Rectal smooth muscle tissue (tissue), 1 donor: ENCODE measurements at regions not wholly inside any gene's neighbourhood (a gene's known extent, or its start where the extent isn't known, plus 50 kb on each side); places are given as distances from the start of the nearest gene placed in this dataset.

Experiments used
- H3K27ac ChIP-seq: one replicate; pipeline ENCODE4 v1.7.0; 2013; ENCODE audit warnings: low read depth, low read length, inconsistent platforms
- H3K27me3 ChIP-seq: one replicate; pipeline ENCODE4 v1.7.0; 2013; ENCODE audit warnings: low read length; ENCODE audit not compliant: control insufficient read depth, insufficient read depth
- H3K36me3 ChIP-seq: one replicate; pipeline ENCODE4 v1.7.0; 2013; ENCODE audit warnings: low read length; ENCODE audit not compliant: control insufficient read depth, insufficient read depth
- H3K4me1 ChIP-seq: one replicate; pipeline ENCODE4 v1.7.0; 2013; ENCODE audit warnings: low read length; ENCODE audit not compliant: control insufficient read depth, insufficient read depth
- H3K4me3 ChIP-seq: one replicate; pipeline ENCODE4 v1.7.0; 2013; ENCODE audit warnings: low read length
- H3K9ac ChIP-seq: one replicate; pipeline ENCODE4 v1.7.0; 2013; ENCODE audit warnings: low read length

DNA sequence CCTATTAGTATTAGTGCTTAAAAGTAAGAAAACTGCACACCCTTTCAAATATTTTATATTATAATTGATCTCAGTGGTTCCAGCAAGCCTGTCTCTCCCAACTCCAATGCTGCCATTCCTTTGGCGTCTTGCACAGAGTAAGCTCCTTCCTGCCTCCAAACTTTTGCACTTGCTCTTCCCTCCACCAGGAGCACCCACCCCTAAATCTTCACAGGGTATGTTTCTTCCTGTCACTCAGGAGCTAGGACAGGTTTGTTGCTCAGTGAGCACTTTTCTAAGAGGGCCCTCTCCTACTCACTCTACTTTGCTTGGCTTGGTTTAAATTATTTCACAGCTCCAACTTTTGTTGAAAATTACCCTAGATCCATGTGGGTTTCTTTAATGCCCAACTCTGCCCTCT, 189.1 kb upstream of the ADRA1B start:
- Histone ChIP-seq H3K4me1 (no peaks in the 10 kb centered on the region), H3K36me3 (no peaks in the 10 kb centered on the region), H3K4me3 (no peak overlapping the region), H3K27ac (no peak overlapping the region), H3K9ac (no peak overlapping the region), H3K27me3 (no peaks in the 10 kb centered on the region)

DNA sequence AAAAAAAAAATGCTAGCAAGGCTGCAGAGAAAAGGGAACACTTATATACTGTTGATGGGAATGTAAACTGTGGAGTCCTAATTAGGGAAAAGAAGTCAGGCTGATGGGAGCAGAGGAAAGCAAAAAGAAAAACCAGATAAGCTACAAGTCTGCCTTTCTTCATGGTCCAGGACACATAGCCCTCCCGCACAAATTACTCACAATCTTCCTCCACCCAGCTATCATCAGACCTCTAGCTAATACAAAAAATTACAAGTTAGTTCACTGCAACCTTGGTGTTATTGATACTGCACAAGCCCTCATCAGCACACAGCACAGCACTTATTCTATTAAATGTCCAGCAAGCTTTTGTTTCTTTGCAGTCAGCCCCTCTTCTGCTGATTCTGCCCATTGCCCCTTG, 186.0 kb upstream of the ADRA1B start:
- H3K36me3 ChIP-seq = no peaks in the 10 kb centered on the region
- no peak overlapping the region for H3K9ac ChIP-seq
- no peak overlapping the region for H3K27ac ChIP-seq
- H3K27me3 ChIP-seq = no peaks in the 10 kb centered on the region
- H3K4me3 ChIP-seq = no peak overlapping the region
- no peaks in the 10 kb centered on the region for H3K4me1 ChIP-seq

DNA sequence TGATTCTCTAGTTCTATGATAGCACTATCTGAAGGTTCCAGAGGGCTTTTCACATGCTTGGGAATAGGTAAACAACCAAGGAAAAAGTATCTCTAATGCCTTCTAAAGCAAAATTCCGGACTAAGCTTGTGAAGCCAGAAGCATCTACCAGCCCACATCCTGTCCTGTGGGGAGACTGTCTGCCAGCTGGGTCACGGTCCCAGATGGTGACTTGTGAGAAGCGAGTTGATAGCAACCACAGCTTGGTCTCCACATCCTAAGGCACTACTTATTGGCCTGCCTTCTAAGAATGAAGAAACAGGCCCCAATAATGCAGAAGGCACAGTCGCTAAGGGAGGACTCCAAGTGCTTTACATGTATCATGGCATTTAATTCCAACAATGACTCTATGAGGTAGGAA, 184.1 kb upstream of the ADRA1B start:
- Histone ChIP-seq H3K27me3 (no peaks in the 10 kb centered on the region), H3K4me3 (no peak overlapping the region), H3K4me1 (no peaks in the 10 kb centered on the region), H3K9ac (no peak overlapping the region), H3K27ac (no peak overlapping the region), H3K36me3 (no peaks in the 10 kb centered on the region)

DNA sequence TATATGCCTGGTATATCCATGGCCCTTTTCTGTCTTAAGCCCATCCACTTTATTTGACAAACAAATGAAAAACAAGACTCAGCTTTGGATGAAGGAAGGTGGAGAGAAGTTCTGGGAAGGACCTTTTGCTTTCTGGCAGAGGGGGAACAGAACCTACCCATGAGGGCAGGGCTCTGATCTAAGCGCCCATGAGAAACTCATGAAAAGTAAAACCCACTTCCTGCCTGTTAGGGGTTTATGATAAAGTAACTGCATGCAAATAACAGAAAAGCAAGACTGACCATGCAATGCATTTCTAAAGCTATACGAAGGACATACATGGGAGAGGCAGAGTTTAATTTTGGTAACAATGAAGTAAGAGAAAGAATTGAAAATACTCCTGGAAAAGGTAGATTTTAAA, 181.9 kb upstream of the ADRA1B start:
- no peaks in the 10 kb centered on the region for H3K4me1 ChIP-seq
- no peak overlapping the region for H3K9ac ChIP-seq
- no peak overlapping the region for H3K27ac ChIP-seq
- H3K27me3 ChIP-seq = no peaks in the 10 kb centered on the region
- H3K4me3 ChIP-seq = no peak overlapping the region
- no peaks in the 10 kb centered on the region for H3K36me3 ChIP-seq

DNA sequence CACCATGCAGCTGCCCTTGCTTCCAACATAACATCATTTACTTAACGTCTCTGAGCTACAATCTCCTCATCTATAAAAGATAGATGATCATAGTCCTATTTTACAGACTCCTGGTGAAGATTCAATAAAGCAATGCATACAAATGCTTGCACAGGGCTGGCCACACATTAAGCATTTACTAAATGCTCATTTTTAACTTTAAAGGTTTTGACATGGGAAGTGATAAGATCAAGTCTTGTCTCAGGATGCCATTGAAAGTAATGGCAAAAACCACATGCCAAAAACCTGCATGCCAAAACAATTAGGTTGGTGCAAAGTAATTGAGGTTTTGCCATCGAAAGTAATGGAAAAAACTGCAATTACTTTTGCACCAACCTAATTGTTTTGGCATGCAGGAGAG, 181.2 kb upstream of the ADRA1B start:
- H3K36me3 ChIP-seq = no peaks in the 10 kb centered on the region
- H3K9ac ChIP-seq = no peak overlapping the region
- no peak overlapping the region for H3K27ac ChIP-seq
- no peaks in the 10 kb centered on the region for H3K4me1 ChIP-seq
- H3K27me3 ChIP-seq = no peaks in the 10 kb centered on the region
- H3K4me3 ChIP-seq = no peak overlapping the region

DNA sequence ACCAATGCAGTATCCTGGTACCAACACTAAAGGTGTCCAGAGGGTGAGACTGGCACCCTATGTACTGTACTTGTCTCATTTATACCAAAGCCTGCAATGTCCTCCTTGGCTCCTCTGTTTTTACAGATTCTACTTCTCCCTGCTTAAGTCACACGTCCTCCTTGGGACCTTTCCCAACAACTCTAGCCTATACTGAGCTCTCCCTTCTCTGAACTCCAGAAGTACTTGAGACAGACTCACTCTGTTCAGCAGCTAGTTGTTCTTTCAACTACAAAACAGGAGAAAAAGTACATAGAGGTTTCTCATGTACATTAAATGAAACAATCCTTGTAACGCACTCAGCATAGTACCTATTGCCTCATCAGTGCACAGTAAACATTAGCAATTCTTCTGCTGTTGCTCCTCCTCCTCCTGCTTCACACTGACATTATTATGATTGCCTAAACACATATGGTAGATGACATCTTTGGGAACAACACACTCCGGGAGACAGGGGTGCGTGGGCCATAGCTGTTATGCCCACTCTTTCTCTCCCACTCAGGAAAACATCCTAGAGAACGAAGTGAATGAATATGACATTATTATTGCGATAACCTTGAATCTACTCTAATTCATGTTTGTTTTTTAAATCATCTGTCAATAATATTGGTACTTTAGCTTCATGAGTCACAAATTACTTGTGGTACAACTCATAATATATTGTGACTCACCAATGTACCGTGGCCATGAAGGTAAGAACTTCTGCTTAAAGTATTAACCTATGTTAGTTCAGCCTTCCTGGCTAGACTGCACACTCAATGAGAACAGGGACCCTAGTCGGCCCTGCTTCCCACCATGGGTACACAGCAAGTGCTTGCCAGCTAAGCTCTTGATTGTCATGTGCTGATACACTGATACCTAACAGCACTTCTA, 180.3 kb upstream of the ADRA1B start:
- no peaks in the 10 kb centered on the region for H3K27me3 ChIP-seq
- no peaks in the 10 kb centered on the region for H3K4me1 ChIP-seq
- H3K9ac ChIP-seq = no peak overlapping the region

DNA sequence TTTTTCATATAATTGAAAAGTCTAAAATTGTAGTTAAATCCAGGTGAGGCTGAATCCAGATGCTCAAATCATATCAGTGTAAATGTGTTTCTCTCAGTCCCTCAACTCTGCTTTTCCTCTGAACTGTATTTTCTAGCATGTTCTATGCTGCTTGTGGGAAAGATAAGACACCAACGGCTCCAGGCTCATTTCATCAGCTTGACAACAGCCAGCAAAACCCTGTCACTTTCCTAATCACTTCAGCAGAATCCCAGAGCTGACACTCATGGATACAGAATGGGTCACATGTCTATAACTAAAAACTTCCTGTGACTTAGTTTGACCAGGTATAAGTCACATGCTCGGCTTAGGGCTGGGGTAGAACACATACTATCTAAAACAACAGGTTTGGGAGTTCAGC, 179.4 kb upstream of the ADRA1B start:
- Histone ChIP-seq H3K4me1 (no peaks in the 10 kb centered on the region), H3K4me3 (no peak overlapping the region), H3K27me3 (no peaks in the 10 kb centered on the region), H3K27ac (no peak overlapping the region), H3K9ac (no peak overlapping the region), H3K36me3 (no peaks in the 10 kb centered on the region)

More for the DNA sequence above, 180.3 kb upstream of the ADRA1B start:
- Histone ChIP-seq H3K4me3 (no peak overlapping the region), H3K36me3 (no peaks in the 10 kb centered on the region), H3K27ac (no peak overlapping the region)

DNA sequence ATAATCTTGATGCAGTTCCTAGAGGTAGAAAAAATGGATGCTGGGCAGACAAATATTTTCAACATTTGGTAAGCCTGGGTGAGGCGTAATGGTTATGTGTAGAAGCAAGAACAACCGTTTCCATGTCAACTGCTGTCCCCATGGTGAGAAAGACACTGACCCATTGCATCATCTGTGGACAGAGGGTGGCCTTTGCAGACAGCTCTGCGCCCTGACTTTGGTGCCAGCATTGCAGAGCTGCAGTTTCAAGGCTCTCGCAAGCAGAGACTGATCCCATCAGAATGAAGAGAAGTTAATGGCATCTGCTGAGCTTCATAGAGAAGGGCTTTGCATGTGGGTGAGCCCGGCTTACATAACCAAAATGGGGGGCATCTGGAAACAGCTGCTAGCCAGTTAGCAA, 179.0 kb upstream of the ADRA1B start:
- Histone ChIP-seq H3K36me3 (no peaks in the 10 kb centered on the region), H3K9ac (no peak overlapping the region), H3K27ac (no peak overlapping the region)

DNA sequence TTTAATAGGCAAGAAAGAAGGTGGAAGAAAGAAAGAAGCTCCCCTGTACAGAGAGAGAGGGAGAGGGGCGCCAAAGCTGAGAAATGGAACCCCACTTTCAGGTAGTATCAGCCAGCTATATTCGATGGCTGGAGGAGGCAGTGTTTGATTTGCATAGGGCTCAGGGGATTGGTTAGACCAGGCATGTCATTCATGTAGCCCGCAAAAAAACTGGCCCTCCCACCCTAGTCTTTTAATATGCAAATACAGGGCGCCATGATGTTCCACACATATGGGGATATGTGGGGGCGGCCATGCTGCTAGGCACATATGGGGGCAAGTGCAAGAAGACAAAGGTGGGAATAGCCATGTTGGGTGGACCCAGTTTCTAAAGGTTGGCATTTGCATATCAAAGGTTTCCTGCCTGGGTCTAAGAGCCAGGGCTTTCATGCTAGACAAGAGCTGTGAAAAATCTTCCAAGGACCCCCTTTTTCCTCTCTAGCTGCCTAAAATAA, 174.4 kb upstream of the ADRA1B start:
- Histone ChIP-seq H3K27me3 (no peaks in the 10 kb centered on the region), H3K9ac (no peak overlapping the region), H3K4me1 (no peaks in the 10 kb centered on the region), H3K4me3 (no peak overlapping the region), H3K36me3 (no peaks in the 10 kb centered on the region), H3K27ac (no peak overlapping the region)

More for the DNA sequence above, 179.0 kb upstream of the ADRA1B start:
- Histone ChIP-seq H3K27me3 (no peaks in the 10 kb centered on the region), H3K4me3 (no peak overlapping the region), H3K4me1 (no peaks in the 10 kb centered on the region)

DNA sequence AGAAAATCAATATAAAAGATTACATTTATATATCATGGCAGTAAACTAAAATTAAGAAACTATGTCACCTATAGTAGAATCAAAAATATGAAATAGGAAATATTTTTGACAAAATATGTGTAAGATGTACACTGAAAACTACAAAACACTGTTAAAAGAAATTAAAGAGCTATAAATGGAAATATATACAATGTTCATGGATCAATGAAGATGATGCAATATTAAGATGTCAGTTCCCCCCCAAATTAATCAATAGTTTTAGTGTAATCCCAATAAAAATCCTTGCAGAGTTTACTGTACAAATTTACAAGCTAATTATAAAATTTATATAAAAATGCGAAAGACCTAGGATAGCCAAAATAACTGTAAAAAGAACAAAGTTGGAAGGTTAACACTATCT, 173.0 kb upstream of the ADRA1B start:
- Histone ChIP-seq H3K36me3 (no peaks in the 10 kb centered on the region), H3K27ac (no peak overlapping the region), H3K27me3 (no peaks in the 10 kb centered on the region), H3K4me3 (no peak overlapping the region), H3K9ac (no peak overlapping the region), H3K4me1 (no peaks in the 10 kb centered on the region)

DNA sequence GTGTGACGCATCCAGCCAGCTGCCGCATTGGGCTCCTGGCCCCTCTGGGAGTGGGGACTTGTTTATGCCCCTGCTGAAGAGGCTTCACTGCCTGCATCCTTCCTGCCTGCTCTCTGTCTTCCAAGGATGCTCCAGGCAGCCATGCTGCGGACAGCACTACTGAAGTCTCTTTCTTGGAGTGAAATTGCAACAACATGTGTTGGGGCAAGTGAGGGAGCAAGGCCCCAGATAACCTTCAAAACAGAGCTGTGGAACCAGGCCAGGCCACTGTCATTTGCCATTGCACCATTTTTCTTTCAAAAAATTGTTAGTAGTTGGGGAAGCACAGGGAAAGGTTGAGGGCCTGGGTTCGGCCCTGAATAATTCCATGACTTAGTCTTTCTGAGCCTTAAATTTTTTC, 169.6 kb upstream of the ADRA1B start:
- H3K4me1 ChIP-seq = no peaks in the 10 kb centered on the region
- no peak overlapping the region for H3K27ac ChIP-seq
- no peaks in the 10 kb centered on the region for H3K27me3 ChIP-seq
- H3K4me3 ChIP-seq = no peak overlapping the region
- H3K9ac ChIP-seq = no peak overlapping the region
- no peaks in the 10 kb centered on the region for H3K36me3 ChIP-seq

DNA sequence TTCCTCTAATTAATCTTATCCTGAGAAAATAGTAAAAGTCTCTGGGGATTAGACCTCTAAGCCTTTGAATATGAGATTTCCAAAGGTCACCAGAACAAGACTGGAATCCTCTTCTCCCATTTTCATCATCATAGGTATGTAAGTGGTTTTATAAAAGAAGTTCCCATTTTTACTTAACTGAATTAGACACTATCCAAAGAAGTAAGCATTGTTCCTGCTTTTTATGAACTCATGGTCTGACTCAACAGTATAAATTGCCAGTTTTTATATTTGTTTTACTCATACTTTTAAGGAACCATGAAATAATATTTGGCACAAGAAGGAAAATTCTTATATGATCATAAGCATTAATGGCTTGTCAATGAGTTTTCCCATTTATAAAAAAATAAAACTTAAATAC, 167.1 kb upstream of the ADRA1B start:
- Histone ChIP-seq H3K9ac (no peak overlapping the region), H3K4me3 (no peak overlapping the region), H3K27me3 (no peaks in the 10 kb centered on the region), H3K27ac (no peak overlapping the region), H3K4me1 (no peaks in the 10 kb centered on the region), H3K36me3 (no peaks in the 10 kb centered on the region)

DNA sequence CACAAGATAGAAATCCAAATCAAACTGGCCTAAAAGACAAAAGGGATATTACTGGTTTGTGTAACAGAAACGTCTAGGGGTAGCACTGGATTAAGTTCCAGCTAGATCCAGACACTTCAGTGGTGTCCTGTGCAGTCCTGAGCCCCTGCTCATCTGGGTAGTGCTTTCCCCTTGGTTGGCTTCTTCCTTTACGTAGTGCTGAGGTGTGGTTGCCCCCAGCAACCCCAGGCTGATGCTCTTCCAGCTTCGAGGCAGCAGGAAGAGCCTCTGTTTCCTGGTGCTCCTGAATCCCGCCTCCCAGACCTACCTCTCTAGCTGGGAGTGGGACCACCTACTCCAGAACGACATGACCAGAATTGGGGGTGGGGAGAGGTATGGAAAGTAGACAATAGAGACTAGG, 166.1 kb upstream of the ADRA1B start:
- Histone ChIP-seq H3K4me3 (no peak overlapping the region), H3K36me3 (no peaks in the 10 kb centered on the region), H3K27ac (no peak overlapping the region), H3K4me1 (no peaks in the 10 kb centered on the region), H3K27me3 (no peaks in the 10 kb centered on the region), H3K9ac (no peak overlapping the region)
